GM20000 (cell line): ENCODE measurements at regions not wholly inside any gene's neighbourhood (a gene's known extent, or its start where the extent isn't known, plus 50 kb on each side); places are given as distances from the start of the nearest gene placed in this dataset.

Source experiments
- DNase-seq: peaks from one replicate; pipeline ENCODE4 v3.0.0; 2012; ENCODE audit warnings: low spot score
- TF ChIP-seq, protein P1 (sequence below): IDR thresholded peaks from 2 replicates; pipeline ENCODE4 v1.5.1; 2012; ENCODE audit warnings: mild to moderate bottlenecking, control low read depth; ENCODE audit errors: extremely low read depth, missing control alignments

DNA sequence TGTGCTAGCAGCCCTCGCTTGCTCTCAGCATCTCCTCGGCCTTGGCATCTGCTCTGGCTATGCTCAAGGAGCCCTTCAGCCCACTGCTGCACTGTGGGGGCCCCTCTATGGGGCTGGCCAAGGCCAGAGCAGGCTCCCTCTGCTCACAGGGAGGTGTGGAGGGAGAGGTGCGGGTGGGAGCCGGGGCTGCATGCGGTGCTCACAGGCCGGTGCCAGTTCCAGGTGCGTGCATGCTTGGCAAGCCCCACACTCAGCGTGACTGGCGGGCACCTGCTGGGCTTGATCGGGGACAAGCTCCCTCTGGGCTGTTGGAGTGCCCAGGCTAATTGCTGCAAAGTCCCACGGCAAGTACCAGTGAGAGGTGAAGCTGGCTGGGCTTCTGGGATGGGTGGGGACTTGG is 170.5 kb downstream of the TRIM36 start:
- TF ChIP-seq, protein P1, sequence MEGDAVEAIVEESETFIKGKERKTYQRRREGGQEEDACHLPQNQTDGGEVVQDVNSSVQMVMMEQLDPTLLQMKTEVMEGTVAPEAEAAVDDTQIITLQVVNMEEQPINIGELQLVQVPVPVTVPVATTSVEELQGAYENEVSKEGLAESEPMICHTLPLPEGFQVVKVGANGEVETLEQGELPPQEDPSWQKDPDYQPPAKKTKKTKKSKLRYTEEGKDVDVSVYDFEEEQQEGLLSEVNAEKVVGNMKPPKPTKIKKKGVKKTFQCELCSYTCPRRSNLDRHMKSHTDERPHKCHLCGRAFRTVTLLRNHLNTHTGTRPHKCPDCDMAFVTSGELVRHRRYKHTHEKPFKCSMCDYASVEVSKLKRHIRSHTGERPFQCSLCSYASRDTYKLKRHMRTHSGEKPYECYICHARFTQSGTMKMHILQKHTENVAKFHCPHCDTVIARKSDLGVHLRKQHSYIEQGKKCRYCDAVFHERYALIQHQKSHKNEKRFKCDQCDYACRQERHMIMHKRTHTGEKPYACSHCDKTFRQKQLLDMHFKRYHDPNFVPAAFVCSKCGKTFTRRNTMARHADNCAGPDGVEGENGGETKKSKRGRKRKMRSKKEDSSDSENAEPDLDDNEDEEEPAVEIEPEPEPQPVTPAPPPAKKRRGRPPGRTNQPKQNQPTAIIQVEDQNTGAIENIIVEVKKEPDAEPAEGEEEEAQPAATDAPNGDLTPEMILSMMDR: no peak
- DNase-seq: no peak

GRCh38 chr5:114989512-114989911 is 180.2 kb downstream of the TRIM36 start:
- no peak for DNase-seq
- TF ChIP-seq, protein P1: no peak

- TF ChIP-seq, protein P1: no peak
- no peak for DNase-seq
These were observed 181.6 kb downstream of the TRIM36 start for GRCh38 chr5:114988096-114988495.

- DNase-seq: no peak
- TF ChIP-seq, protein P1: no peak
These were observed 184.9 kb downstream of the TRIM36 start for GRCh38 chr5:114984796-114985195.

GRCh38 chr5:114981111-114981510 is 188.6 kb downstream of the TRIM36 start:
- TF ChIP-seq, protein P1: no peak
- no peak for DNase-seq

- TF ChIP-seq, protein P1: no peak
- no peak for DNase-seq
These were observed 191.6 kb downstream of the TRIM36 start for GRCh38 chr5:114977979-114978573.

- TF ChIP-seq, protein P1: no peak
- no peak for DNase-seq
These were observed 200.2 kb downstream of the TRIM36 start for GRCh38 chr5:114969482-114969881.
